NCI-H345 treated with DMSO at 0.1 percent for 48 hours (cell line): ENCODE measurements at regions not wholly inside any gene's neighbourhood (a gene's known extent, or its start where the extent isn't known, plus 50 kb on each side); places are given as distances from the start of the nearest gene placed in this dataset.
"Not testable (repeated sequence)": the region's sequence is repeated elsewhere in the genome, so short reads cannot be mapped to it uniquely, and the experiment has no call there.

ENCODE experiments used
- DNase-seq: peaks from one replicate; lab custom pipeline; 2025; ENCODE audit not compliant: unreplicated experiment; lab: John Stamatoyannopoulos, UW

- no peak for DNase-seq
Measured at GRCh38 chr3:89533275-89533674, 425.9 kb downstream of the EPHA3 start.

- DNase-seq = not testable (repeated sequence)
Measured at GRCh38 chr3:89554587-89554986, 447.2 kb downstream of the EPHA3 start.

- no peak for DNase-seq
Measured at GRCh38 chr3:89558711-89559110, 451.3 kb downstream of the EPHA3 start.

GRCh38 chr3:89560568-89560967, 453.1 kb downstream of the EPHA3 start:
- no peak for DNase-seq

DNA sequence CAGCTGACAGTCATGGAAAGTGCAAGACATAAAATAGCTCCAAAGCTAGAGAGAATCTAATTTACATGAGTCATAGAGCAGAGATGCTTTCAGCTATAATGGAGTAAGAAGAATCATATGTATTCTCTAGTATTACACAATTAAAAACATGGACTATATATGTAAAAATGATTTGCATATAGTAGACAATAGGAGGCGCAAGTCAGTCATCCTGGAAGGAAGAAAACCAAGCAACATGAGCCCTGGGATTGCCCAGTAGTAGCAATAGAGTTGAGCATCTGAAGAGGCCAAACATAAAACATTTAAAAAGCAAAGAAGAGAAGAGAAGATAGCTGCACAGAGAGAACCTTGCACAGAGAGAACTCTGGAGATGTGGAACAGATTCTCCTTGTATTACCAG, 455.0 kb downstream of the EPHA3 start:
- DNase-seq = no peak

DNA sequence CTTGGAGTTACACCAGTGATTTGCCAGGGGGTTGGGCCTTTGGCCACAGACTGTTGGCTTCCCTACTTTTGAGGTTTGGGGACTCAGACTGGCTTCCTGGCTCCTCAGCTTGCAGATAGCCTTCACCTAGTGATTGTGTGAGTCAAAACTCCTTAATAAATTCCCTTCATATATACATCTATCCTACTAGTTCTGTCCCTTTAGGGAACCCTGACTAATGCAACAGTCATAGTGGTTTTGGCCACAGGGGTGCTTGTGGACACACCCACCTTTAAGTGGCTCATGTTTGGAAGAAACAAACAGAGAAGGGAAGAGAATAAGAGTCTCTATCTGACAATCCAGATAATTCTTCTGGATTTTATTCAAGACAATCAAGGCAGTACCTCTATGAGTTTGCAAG, 457.7 kb downstream of the EPHA3 start:
- DNase-seq = no peak

DNA sequence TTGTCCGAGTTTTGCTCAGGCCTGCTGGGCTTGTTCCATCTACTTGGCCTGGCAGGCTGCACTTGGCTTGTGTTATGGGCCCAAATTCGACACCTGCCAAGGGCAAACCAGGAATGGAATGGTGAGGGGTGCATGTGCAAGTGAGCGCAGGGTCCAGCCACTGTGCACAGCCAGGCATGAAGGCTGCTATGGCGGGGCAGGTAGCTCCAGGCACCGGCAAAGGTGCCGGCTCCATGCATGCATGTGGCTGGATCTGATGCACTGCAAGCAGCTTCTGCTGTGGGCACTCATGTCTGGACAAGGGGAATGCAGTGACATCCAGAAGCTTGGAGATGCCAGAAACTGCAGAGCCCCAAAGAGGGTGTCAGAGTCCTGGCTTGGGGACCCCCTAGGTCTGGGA, 463.0 kb downstream of the EPHA3 start:
- no peak for DNase-seq

DNA sequence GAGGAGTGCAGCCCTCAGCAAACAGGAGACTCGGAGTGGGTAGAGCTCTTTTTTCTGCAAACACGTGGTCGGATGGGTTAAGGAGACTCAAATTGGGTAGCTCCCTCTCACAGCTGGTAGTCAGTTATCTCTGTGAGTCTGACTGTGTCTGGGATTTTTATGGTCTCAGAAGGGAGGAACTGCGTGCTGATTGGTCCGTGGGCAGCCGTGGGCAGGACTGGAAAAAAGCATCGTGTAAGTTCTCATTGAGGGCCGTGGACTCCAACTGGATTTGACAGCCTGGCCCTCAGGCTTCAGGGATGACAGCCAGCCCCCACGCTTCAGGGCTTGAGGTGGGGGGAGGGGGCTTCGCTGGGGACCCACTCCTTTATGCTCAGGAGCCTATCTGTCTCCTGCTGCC, 463.9 kb downstream of the EPHA3 start:
- DNase-seq = no peak

DNA sequence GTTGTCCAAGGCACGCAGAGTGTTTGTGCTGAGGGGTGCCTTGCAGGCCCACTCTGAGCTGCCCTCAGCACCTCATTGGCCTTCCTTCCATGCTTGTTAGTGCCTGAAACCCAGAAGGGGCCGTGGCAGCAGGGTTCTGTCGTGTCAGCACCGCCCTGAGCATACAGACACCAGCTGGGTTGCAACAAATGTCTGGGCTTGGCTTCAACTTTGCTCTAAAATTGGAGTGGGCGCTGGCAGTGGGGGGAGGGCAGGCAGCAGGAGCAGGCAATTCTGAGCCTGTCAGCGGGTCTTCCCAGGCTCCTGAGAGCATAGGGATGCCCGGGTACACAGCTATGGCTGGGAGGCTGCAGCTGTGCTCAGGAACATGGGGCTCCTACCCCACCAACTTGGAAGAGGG, 464.3 kb downstream of the EPHA3 start:
- DNase-seq = no peak

DNA sequence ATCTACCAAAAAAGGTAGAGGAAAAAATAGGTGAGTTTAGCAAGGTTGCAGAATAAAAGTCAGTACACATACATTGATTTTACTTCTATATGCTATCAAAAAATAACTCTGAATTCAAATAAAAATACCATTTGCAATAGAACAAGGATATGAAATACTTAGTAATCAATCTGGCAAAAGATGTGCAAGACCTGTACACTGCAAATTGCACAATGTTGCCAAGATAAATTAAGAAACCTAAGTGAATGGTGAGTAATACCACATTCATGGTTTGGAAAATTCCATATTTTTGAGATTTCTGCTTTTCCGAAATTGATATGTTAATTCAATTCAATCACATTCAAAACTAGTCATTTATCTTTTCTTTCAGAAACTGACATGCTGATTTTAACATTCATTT, 464.8 kb downstream of the EPHA3 start:
- DNase-seq = no peak

GRCh38 chr3:89576417-89576816, 469.0 kb downstream of the EPHA3 start:
- DNase-seq = no peak

DNA sequence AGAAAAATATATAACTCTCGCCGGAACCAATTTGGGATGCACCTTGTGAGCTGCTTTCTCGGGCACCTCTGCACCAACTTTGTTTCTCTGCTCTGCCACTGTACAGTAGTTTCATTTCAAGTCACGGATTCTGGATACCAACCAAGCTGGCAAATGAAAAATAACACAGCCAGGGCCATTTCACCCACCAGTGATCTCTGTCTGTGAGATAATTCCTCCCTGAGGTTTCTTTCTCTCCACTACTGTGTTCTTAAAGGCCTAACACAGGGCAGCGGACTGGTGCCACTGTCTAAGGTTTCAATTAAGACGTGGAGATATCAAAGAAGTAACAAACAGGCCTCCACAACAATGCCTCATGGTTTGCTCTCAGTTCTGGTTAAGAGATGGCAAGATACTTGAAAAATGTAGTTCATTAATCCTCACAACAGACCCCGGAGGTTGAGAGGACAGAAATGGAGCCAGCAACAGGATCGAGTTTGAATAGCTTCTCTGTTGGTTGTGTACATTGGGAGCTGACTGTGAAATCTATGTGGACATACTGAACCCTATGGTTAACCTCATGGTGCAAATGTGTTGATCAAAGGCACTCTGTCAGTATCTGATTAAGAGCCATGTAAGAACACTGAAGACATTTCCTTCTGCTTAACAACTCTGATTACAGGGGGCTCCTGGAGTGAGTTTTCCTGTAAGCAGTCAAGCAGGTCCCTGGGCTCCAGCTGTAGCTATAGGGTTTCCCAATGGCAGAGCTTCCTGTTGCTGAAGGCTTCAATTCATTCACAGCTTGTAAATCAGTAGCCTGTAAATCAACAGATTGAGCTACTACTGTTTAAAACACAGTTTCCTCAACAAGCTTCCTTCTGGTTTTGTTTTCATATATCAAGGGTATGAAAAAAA, 470.5 kb downstream of the EPHA3 start:
- DNase-seq = no peak

GRCh38 chr3:89580859-89581258, 473.4 kb downstream of the EPHA3 start:
- no peak for DNase-seq

GRCh38 chr3:89584398-89584797, 477.0 kb downstream of the EPHA3 start:
- no peak for DNase-seq

GRCh38 chr3:89586256-89586655, 478.8 kb downstream of the EPHA3 start:
- no peak for DNase-seq

- DNase-seq = no peak
Measured at GRCh38 chr3:89586676-89587075, 479.3 kb downstream of the EPHA3 start.

- DNase-seq = no peak
Measured at GRCh38 chr3:89606151-89606550, 498.7 kb downstream of the EPHA3 start.

DNA sequence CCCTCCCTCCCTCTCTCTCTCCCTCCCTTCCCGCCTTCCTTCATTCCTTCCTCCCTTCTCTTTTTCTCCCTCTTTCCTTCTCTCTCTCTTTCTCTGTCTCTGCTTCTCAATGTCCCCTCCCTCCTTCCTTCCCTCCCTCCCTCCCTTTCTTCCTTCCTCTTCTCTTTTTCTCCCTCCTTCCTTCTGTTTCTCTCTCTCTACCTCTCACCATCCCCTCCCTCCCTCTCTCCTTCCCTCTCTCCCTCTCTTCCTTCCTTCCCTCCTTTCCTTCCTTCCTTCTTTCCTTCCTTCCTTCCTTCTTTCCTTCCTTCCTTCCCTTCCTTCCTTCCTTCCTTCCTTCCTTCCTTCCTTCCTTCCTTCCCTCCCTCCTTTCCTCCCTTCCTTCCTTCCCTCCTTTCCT, 504.6 kb downstream of the EPHA3 start:
- DNase-seq = no peak

- DNase-seq = no peak
Measured at GRCh38 chr3:89613241-89613640, 505.8 kb downstream of the EPHA3 start.

GRCh38 chr3:89617706-89618105, 510.3 kb downstream of the EPHA3 start:
- no peak for DNase-seq

- no peak for DNase-seq
Measured at GRCh38 chr3:89619263-89619662, 511.8 kb downstream of the EPHA3 start.

DNA sequence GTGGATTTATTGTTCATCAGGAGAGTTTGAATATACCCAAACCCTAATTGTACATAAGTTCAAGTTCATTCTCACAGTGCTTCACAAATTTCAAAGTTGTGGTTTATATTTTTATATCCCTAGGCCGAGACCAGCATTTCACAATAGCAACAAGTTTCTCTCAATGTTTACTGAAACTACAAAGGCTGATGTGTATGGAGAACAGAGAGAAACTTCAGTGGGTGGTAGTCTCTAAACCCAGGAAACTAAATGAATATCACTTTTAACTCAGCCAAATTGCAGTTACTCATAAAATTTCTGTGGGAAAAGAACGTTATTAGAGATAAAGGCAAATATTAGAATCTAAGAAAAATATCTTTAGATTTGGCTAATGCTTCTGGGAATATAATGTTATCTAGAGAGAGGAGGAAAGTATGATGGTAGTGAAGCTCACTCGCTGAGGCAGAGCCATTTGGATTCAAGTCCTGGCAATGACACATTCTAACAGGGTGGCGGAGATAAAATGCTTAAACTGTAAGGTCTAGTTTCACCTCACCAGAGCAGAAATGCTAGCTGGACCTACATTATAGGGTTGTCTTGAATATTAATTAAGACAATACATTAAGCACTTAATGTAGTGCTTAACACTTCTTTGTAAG, 514.8 kb downstream of the EPHA3 start:
- no peak for DNase-seq

GRCh38 chr3:89624494-89624893, 517.1 kb downstream of the EPHA3 start:
- DNase-seq = no peak
